ENCODE measurements at regions not wholly inside any gene's neighbourhood (a gene's known extent, or its start where the extent isn't known, plus 50 kb on each side); places are given as distances from the start of the nearest gene placed in this dataset.

- in situ Hi-C loops (cut with HindIII; ENCODE audit: low pct_unique_long_range_greater_than_20kb, low sequenced_read_pairs), result no loop called here
- peak in 1 of 2 experiments; percentile 67 for DNase-seq (ENCODE audit: low read depth in 1 of 2, low spot score in 1 of 2)
Observed at GRCh38 chr2:188050726-188051125, 240.9 kb upstream of the GULP1 start.

GRCh38 chr2:188051706-188052105 is 240.0 kb upstream of the GULP1 start:
- TF ChIP-seq JUND (IDR thresholded peaks at IDR 0.05; ENCODE audit: low read depth), result no peak
- no peak for DNase-seq (ENCODE audit: low read depth in 1 of 2, low spot score in 1 of 2)
- in situ Hi-C loops (cut with HindIII; ENCODE audit: low pct_unique_long_range_greater_than_20kb, low sequenced_read_pairs), result no loop called here

More at GRCh38 chr2:188050726-188051125, 240.9 kb upstream of the GULP1 start:
- no peak for TF ChIP-seq JUND (IDR thresholded peaks at IDR 0.05; ENCODE audit: low read depth)

- in situ Hi-C loops (cut with HindIII; ENCODE audit: low pct_unique_long_range_greater_than_20kb, low sequenced_read_pairs), result no loop called here
- no peak for TF ChIP-seq JUND (IDR thresholded peaks at IDR 0.05; ENCODE audit: low read depth)
- peak in 1 of 2 experiments; percentile 36 for DNase-seq (ENCODE audit: low read depth in 1 of 2, low spot score in 1 of 2)
Observed at GRCh38 chr2:188065386-188065785, 226.3 kb upstream of the GULP1 start.

GRCh38 chr2:188068093-188068492 is 223.6 kb upstream of the GULP1 start:
- no peak for TF ChIP-seq JUND (IDR thresholded peaks at IDR 0.05; ENCODE audit: low read depth)

GRCh38 chr2:188076149-188077056 is 215.3 kb upstream of the GULP1 start:
- in situ Hi-C loops (cut with HindIII; ENCODE audit: low pct_unique_long_range_greater_than_20kb, low sequenced_read_pairs), result no loop called here
- TF ChIP-seq JUND (IDR thresholded peaks at IDR 0.05; ENCODE audit: low read depth), result no peak
- DNase-seq (ENCODE audit: low read depth in 1 of 2, low spot score in 1 of 2), result no peak

More at GRCh38 chr2:188068093-188068492, 223.6 kb upstream of the GULP1 start:
- in situ Hi-C loops (cut with HindIII; ENCODE audit: low pct_unique_long_range_greater_than_20kb, low sequenced_read_pairs), result no loop called here
- DNase-seq (ENCODE audit: low read depth in 1 of 2, low spot score in 1 of 2), result no peak

- no peak for DNase-seq (ENCODE audit: low read depth in 1 of 2, low spot score in 1 of 2)
- in situ Hi-C loops (cut with HindIII; ENCODE audit: low pct_unique_long_range_greater_than_20kb, low sequenced_read_pairs), result no loop called here
- TF ChIP-seq JUND (IDR thresholded peaks at IDR 0.05; ENCODE audit: low read depth), result no peak
Observed at GRCh38 chr2:188077757-188078156, 213.9 kb upstream of the GULP1 start.

- no peak for DNase-seq (ENCODE audit: low read depth in 1 of 2, low spot score in 1 of 2)
- in situ Hi-C loops (cut with HindIII; ENCODE audit: low pct_unique_long_range_greater_than_20kb, low sequenced_read_pairs), result no loop called here
Observed at GRCh38 chr2:188078534-188078933, 213.1 kb upstream of the GULP1 start.

GRCh38 chr2:188079196-188079595 is 212.5 kb upstream of the GULP1 start:
- in situ Hi-C loops (cut with HindIII; ENCODE audit: low pct_unique_long_range_greater_than_20kb, low sequenced_read_pairs), result no loop called here
- TF ChIP-seq JUND (IDR thresholded peaks at IDR 0.05; ENCODE audit: low read depth), result no peak
- no peak for DNase-seq (ENCODE audit: low read depth in 1 of 2, low spot score in 1 of 2)

More at GRCh38 chr2:188078534-188078933, 213.1 kb upstream of the GULP1 start:
- TF ChIP-seq JUND (IDR thresholded peaks at IDR 0.05; ENCODE audit: low read depth), result no peak

- DNase-seq (ENCODE audit: low read depth in 1 of 2, low spot score in 1 of 2), result no peak
- no peak for TF ChIP-seq JUND (IDR thresholded peaks at IDR 0.05; ENCODE audit: low read depth)
- in situ Hi-C loops (cut with HindIII; ENCODE audit: low pct_unique_long_range_greater_than_20kb, low sequenced_read_pairs), result no loop called here
Observed at GRCh38 chr2:188085421-188085820, 206.3 kb upstream of the GULP1 start.

- in situ Hi-C loops (cut with HindIII; ENCODE audit: low pct_unique_long_range_greater_than_20kb, low sequenced_read_pairs), result no loop called here
- DNase-seq (ENCODE audit: low read depth in 1 of 2, low spot score in 1 of 2), result no peak
- TF ChIP-seq JUND (IDR thresholded peaks at IDR 0.05; ENCODE audit: low read depth), result no peak
Observed at GRCh38 chr2:188089901-188090300, 201.8 kb upstream of the GULP1 start.

- TF ChIP-seq JUND (IDR thresholded peaks at IDR 0.05; ENCODE audit: low read depth), result no peak
- no peak for DNase-seq (ENCODE audit: low read depth in 1 of 2, low spot score in 1 of 2)
- in situ Hi-C loops (cut with HindIII; ENCODE audit: low pct_unique_long_range_greater_than_20kb, low sequenced_read_pairs), result no loop called here
Observed at GRCh38 chr2:188091220-188091619, 200.5 kb upstream of the GULP1 start.

GRCh38 chr2:188092734-188093133 is 198.9 kb upstream of the GULP1 start:
- DNase-seq (ENCODE audit: low read depth in 1 of 2, low spot score in 1 of 2), result no peak
- TF ChIP-seq JUND (IDR thresholded peaks at IDR 0.05; ENCODE audit: low read depth), result no peak
- in situ Hi-C loops (cut with HindIII; ENCODE audit: low pct_unique_long_range_greater_than_20kb, low sequenced_read_pairs), result no loop called here

- in situ Hi-C loops (cut with HindIII; ENCODE audit: low pct_unique_long_range_greater_than_20kb, low sequenced_read_pairs), result no loop called here
- no peak for TF ChIP-seq JUND (IDR thresholded peaks at IDR 0.05; ENCODE audit: low read depth)
- DNase-seq (ENCODE audit: low read depth in 1 of 2, low spot score in 1 of 2), result no peak
Observed at GRCh38 chr2:188096910-188097309, 194.8 kb upstream of the GULP1 start.

All from T47D (cell line).